ENCODE measurements at regions not wholly inside any gene's neighbourhood (a gene's known extent, or its start where the extent isn't known, plus 50 kb on each side); places are given as distances from the start of the nearest gene placed in this dataset.

GRCh38 chr18:34591920-34592444 is 118.1 kb upstream of the DTNA start:
- Histone ChIP-seq H3K27me3 (no peaks in the 10 kb centered on the region), H3K9me3 (no peaks in the 10 kb centered on the region), H3K4me3 (no peak overlapping the region), H3K36me3 (no peaks in the 10 kb centered on the region)
- DNase-seq = no peak

GRCh38 chr18:34592481-34592880 is 117.6 kb upstream of the DTNA start:
- no peaks in the 10 kb centered on the region for H3K27me3 ChIP-seq
- no peak for DNase-seq
- peak overlapping the region; percentile 42 for H3K4me3 ChIP-seq
- no peaks in the 10 kb centered on the region for H3K9me3 ChIP-seq
- H3K36me3 ChIP-seq = no peaks in the 10 kb centered on the region

GRCh38 chr18:34592961-34593382 is 117.1 kb upstream of the DTNA start:
- H3K4me3 ChIP-seq = peak overlapping the region; percentile 42
- no peaks in the 10 kb centered on the region for H3K27me3 ChIP-seq
- H3K36me3 ChIP-seq = no peaks in the 10 kb centered on the region
- H3K9me3 ChIP-seq = no peaks in the 10 kb centered on the region
- DNase-seq = peak; percentile 56

GRCh38 chr18:34594266-34594665 is 115.8 kb upstream of the DTNA start:
- DNase-seq = no peak
- Histone ChIP-seq H3K9me3 (no peaks in the 10 kb centered on the region), H3K27me3 (no peaks in the 10 kb centered on the region), H3K4me3 (no peak overlapping the region), H3K36me3 (no peaks in the 10 kb centered on the region)

- Histone ChIP-seq H3K36me3 (no peaks in the 10 kb centered on the region), H3K4me3 (no peak overlapping the region), H3K27me3 (no peaks in the 10 kb centered on the region), H3K9me3 (no peaks in the 10 kb centered on the region)
- no peak for DNase-seq
Measured at GRCh38 chr18:34595690-34596089, 114.4 kb upstream of the DTNA start.

- Histone ChIP-seq H3K4me3 (no peak overlapping the region), H3K27me3 (no peaks in the 10 kb centered on the region), H3K9me3 (no peaks in the 10 kb centered on the region), H3K36me3 (no peaks in the 10 kb centered on the region)
- DNase-seq = no peak
Measured at GRCh38 chr18:34598120-34598635, 111.9 kb upstream of the DTNA start.

GRCh38 chr18:34600158-34600557 is 109.9 kb upstream of the DTNA start:
- no peak overlapping the region for H3K4me3 ChIP-seq
- no peaks in the 10 kb centered on the region for H3K36me3 ChIP-seq
- no peak for DNase-seq
- H3K9me3 ChIP-seq = no peaks in the 10 kb centered on the region
- H3K27me3 ChIP-seq = no peaks in the 10 kb centered on the region

- H3K9me3 ChIP-seq = no peaks in the 10 kb centered on the region
- H3K27me3 ChIP-seq = no peaks in the 10 kb centered on the region
- no peaks in the 10 kb centered on the region for H3K36me3 ChIP-seq
- no peak overlapping the region for H3K4me3 ChIP-seq
- no peak for DNase-seq
Measured at GRCh38 chr18:34600874-34601656, 109.0 kb upstream of the DTNA start.

- no peak overlapping the region for H3K4me3 ChIP-seq
- no peaks in the 10 kb centered on the region for H3K36me3 ChIP-seq
- no peak for DNase-seq
- H3K27me3 ChIP-seq = no peaks in the 10 kb centered on the region
- H3K9me3 ChIP-seq = no peaks in the 10 kb centered on the region
Measured at GRCh38 chr18:34604591-34604990, 105.5 kb upstream of the DTNA start.

- no peak for DNase-seq
- no peak overlapping the region for H3K4me3 ChIP-seq
- H3K36me3 ChIP-seq = no peaks in the 10 kb centered on the region
- no peaks in the 10 kb centered on the region for H3K27me3 ChIP-seq
- H3K9me3 ChIP-seq = no peaks in the 10 kb centered on the region
Measured at GRCh38 chr18:34606851-34607250, 103.2 kb upstream of the DTNA start.

- no peaks in the 10 kb centered on the region for H3K27me3 ChIP-seq
- no peaks in the 10 kb centered on the region for H3K36me3 ChIP-seq
- H3K9me3 ChIP-seq = no peaks in the 10 kb centered on the region
- no peak overlapping the region for H3K4me3 ChIP-seq
- no peak for DNase-seq
Measured at GRCh38 chr18:34608064-34608463, 102.0 kb upstream of the DTNA start.

GRCh38 chr18:34609986-34610648 is 100.0 kb upstream of the DTNA start:
- no peaks in the 10 kb centered on the region for H3K9me3 ChIP-seq
- no peak overlapping the region for H3K4me3 ChIP-seq
- H3K36me3 ChIP-seq = no peaks in the 10 kb centered on the region
- no peaks in the 10 kb centered on the region for H3K27me3 ChIP-seq
- no peak for DNase-seq

GRCh38 chr18:34611904-34612303 is 98.2 kb upstream of the DTNA start:
- no peak overlapping the region for H3K4me3 ChIP-seq
- DNase-seq = no peak
- no peaks in the 10 kb centered on the region for H3K27me3 ChIP-seq
- no peaks in the 10 kb centered on the region for H3K36me3 ChIP-seq
- no peaks in the 10 kb centered on the region for H3K9me3 ChIP-seq

- Histone ChIP-seq H3K4me3 (no peak overlapping the region), H3K27me3 (no peaks in the 10 kb centered on the region), H3K36me3 (no peaks in the 10 kb centered on the region), H3K9me3 (no peaks in the 10 kb centered on the region)
- no peak for DNase-seq
Measured at GRCh38 chr18:34620258-34620861, 89.7 kb upstream of the DTNA start.

- H3K36me3 ChIP-seq = no peaks in the 10 kb centered on the region
- no peak overlapping the region for H3K4me3 ChIP-seq
- no peaks in the 10 kb centered on the region for H3K27me3 ChIP-seq
- DNase-seq = no peak
- no peaks in the 10 kb centered on the region for H3K9me3 ChIP-seq
Measured at GRCh38 chr18:34623557-34623956, 86.5 kb upstream of the DTNA start.

- no peaks in the 10 kb centered on the region for H3K27me3 ChIP-seq
- no peaks in the 10 kb centered on the region for H3K9me3 ChIP-seq
- no peaks in the 10 kb centered on the region for H3K36me3 ChIP-seq
- no peak overlapping the region for H3K4me3 ChIP-seq
- DNase-seq = no peak
Measured at GRCh38 chr18:34624551-34624950, 85.5 kb upstream of the DTNA start.

GRCh38 chr18:34626404-34627136 is 83.5 kb upstream of the DTNA start:
- H3K27me3 ChIP-seq = no peaks in the 10 kb centered on the region
- no peaks in the 10 kb centered on the region for H3K9me3 ChIP-seq
- H3K4me3 ChIP-seq = no peak overlapping the region
- H3K36me3 ChIP-seq = no peaks in the 10 kb centered on the region
- no peak for DNase-seq
